Trophoblast cell (in vitro differentiated cells and primary cell): ENCODE measurements at regions not wholly inside any gene's neighbourhood (a gene's known extent, or its start where the extent isn't known, plus 50 kb on each side); places are given as distances from the start of the nearest gene placed in this dataset.

Experiments used
- DNase-seq, 2 donors: peaks; one replicate each; pipeline ENCODE4 v3.0.0-alpha.2; 2016
- H2AFZ ChIP-seq: 2 replicates; pipeline ENCODE4 v1.6.1; 2013; ENCODE audit warnings: low read length, moderate library complexity, mild to moderate bottlenecking; ENCODE audit not compliant: insufficient read depth, poor library complexity
- H2AK5ac ChIP-seq: 2 replicates; pipeline ENCODE4 v1.6.1; 2013; ENCODE audit warnings: mild to moderate bottlenecking, low read length
- H2BK120ac ChIP-seq: 2 replicates; pipeline ENCODE4 v1.6.1; 2013; ENCODE audit warnings: low read length, mild to moderate bottlenecking, moderate library complexity; ENCODE audit not compliant: insufficient read depth, poor library complexity
- H2BK12ac ChIP-seq: 2 replicates; pipeline ENCODE4 v1.6.1; 2013; ENCODE audit warnings: mild to moderate bottlenecking, low read length, moderate library complexity
- H2BK5ac ChIP-seq: 2 replicates; pipeline ENCODE4 v1.6.1; 2013; ENCODE audit warnings: low read length, low read depth, moderate library complexity, mild to moderate bottlenecking; ENCODE audit not compliant: poor library complexity
- H3K14ac ChIP-seq: 2 replicates; pipeline ENCODE4 v1.6.1; 2013; ENCODE audit warnings: mild to moderate bottlenecking, low read length
- H3K18ac ChIP-seq: 2 replicates; pipeline ENCODE4 v1.6.1; 2013; ENCODE audit warnings: mild to moderate bottlenecking, low read length
- H3K23ac ChIP-seq: 2 replicates; pipeline ENCODE4 v1.6.1; 2013; ENCODE audit warnings: low read length
- H3K27ac ChIP-seq: 2 replicates; pipeline ENCODE4 v1.5.1; 2013; ENCODE audit warnings: low read depth, mild to moderate bottlenecking, inconsistent platforms, low read length, moderate library complexity
- H3K27me3 ChIP-seq: 2 replicates; pipeline ENCODE4 v1.6.1; 2013; ENCODE audit warnings: inconsistent platforms, mild to moderate bottlenecking, low read length, moderate library complexity; ENCODE audit not compliant: insufficient read depth
- H3K36me3 ChIP-seq, 2 experiments: 1 replicate in 1 of 2; 2 replicates in 1 of 2; pipeline ENCODE4 v1.6.1; 2013; ENCODE audit warnings: low read length in 2 of 2, mild to moderate bottlenecking in 2 of 2, moderate library complexity in 1 of 2; ENCODE audit not compliant: insufficient read depth in 2 of 2, control insufficient read depth in 1 of 2
- H3K4ac ChIP-seq: 2 replicates; pipeline ENCODE4 v1.6.1; 2013; ENCODE audit warnings: low read depth, mild to moderate bottlenecking, low read length, moderate library complexity
- H3K4me1 ChIP-seq, 2 experiments: 1 replicate in 1 of 2; 2 replicates in 1 of 2; pipeline ENCODE4 v1.6.1; 2013; ENCODE audit warnings: low read length in 2 of 2, mild to moderate bottlenecking in 2 of 2, moderate library complexity in 1 of 2; ENCODE audit not compliant: insufficient read depth in 2 of 2, control insufficient read depth in 1 of 2
- H3K4me2 ChIP-seq: 2 replicates; pipeline ENCODE4 v1.6.1; 2013; ENCODE audit warnings: inconsistent platforms, mild to moderate bottlenecking, low read length, moderate library complexity
- H3K4me3 ChIP-seq: 2 replicates; pipeline ENCODE4 v1.5.1; 2013; ENCODE audit warnings: mild to moderate bottlenecking, low read depth, low read length, inconsistent platforms
- H3K79me1 ChIP-seq: one replicate; pipeline ENCODE4 v1.6.1; 2013; ENCODE audit warnings: low read length
- H3K79me2 ChIP-seq: 2 replicates; pipeline ENCODE4 v1.6.1; 2013; ENCODE audit warnings: low read length, mild to moderate bottlenecking; ENCODE audit not compliant: control insufficient read depth, insufficient read depth, poor library complexity
- H3K9ac ChIP-seq: 2 replicates; pipeline ENCODE4 v1.6.1; 2013; ENCODE audit warnings: mild to moderate bottlenecking, low read length
- H3K9me3 ChIP-seq: 2 replicates; pipeline ENCODE4 v1.6.1; 2013; ENCODE audit warnings: low read depth, mild to moderate bottlenecking, control low read depth, inconsistent platforms, low read length; ENCODE audit not compliant: insufficient read depth
- H4K12ac ChIP-seq: 2 replicates; pipeline ENCODE4 v1.6.1; 2013; ENCODE audit warnings: low read depth, mild to moderate bottlenecking, low read length, moderate library complexity
- H4K8ac ChIP-seq: 2 replicates; pipeline ENCODE4 v1.6.1; 2013; ENCODE audit warnings: low read depth, mild to moderate bottlenecking, low read length, moderate library complexity
- H4K91ac ChIP-seq: one replicate; pipeline ENCODE4 v1.6.1; 2013; ENCODE audit warnings: low read depth, mild to moderate bottlenecking, low read length, moderate library complexity
- WGBS: extraction: QIAGEN DNeasy Blood & Tissue Kit; methylation state at CpG from one replicate; pipeline ENCODE4 v1.1.7; 2013; ENCODE audit warnings: missing lambda C conversion rate; ENCODE audit not compliant: insufficient read length, insufficient coverage; ENCODE audit errors: extremely low coverage; 5-methylcytosine and 5-hydroxymethylcytosine counted together

- Histone ChIP-seq H2AK5ac (no peak overlapping the region), H2AFZ (no peak overlapping the region), H2BK5ac (no peak overlapping the region), H3K9me3 (no peaks in the 10 kb centered on the region), H2BK12ac (no peak overlapping the region), H3K9ac (no peak overlapping the region), H2BK120ac (no peak overlapping the region), H3K27ac (no peak overlapping the region), H3K36me3 (no peaks in the 10 kb centered on the region), H3K23ac (no peak overlapping the region), H3K4me2 (no peak overlapping the region), H3K79me2 (no peaks in the 10 kb centered on the region), H4K12ac (no peak overlapping the region), H3K27me3 (no peaks in the 10 kb centered on the region), H3K14ac (no peak overlapping the region), H3K18ac (no peak overlapping the region), H4K8ac (no peak overlapping the region), H3K4me1 (no peaks in the 10 kb centered on the region), H3K4ac (no peak overlapping the region), H3K79me1 (no peaks in the 10 kb centered on the region), H4K91ac (no peak overlapping the region), H3K4me3 (no peak overlapping the region)
- no peak for DNase-seq
- WGBS: no CpG with 5 or more reads among the region's 2 CpGs
Measured at GRCh38 chr7:80319461-80319860, 184.8 kb downstream of the GNAI1 start.

DNA sequence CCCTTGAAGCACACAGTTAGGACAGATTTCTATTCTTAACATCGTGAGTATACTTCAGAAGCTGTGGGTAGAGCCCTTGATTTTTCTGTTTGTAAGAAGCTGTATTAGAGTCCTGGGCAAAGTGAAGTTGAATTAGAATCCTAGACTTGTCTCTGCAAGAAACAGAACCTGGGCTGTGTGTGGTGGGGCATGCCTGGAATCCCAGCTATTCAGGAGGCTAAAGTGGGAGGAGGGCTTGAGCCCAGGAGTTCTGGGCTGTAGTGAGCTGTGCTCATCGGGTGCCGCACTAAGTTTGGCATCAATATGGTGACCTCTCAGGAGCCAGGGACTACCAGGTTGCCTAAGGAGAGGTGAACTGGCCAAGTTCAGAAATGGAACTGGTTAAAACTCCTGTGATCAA is 183.4 kb downstream of the GNAI1 start:
- no peak overlapping the region for H4K91ac ChIP-seq
- H3K9me3 ChIP-seq: no peaks in the 10 kb centered on the region
- no peaks in the 10 kb centered on the region for H3K79me2 ChIP-seq
- H3K27me3 ChIP-seq: no peaks in the 10 kb centered on the region
- H3K4ac ChIP-seq: no peak overlapping the region
- H3K4me1 ChIP-seq: no peaks in the 10 kb centered on the region
- H2AK5ac ChIP-seq: no peak overlapping the region
- H3K36me3 ChIP-seq: no peaks in the 10 kb centered on the region
- no peak overlapping the region for H3K14ac ChIP-seq
- no peak overlapping the region for H2AFZ ChIP-seq
- H3K9ac ChIP-seq: no peak overlapping the region
- peak in 1 of 2 donors; percentile 20 for DNase-seq
- H2BK5ac ChIP-seq: no peak overlapping the region
- no peak overlapping the region for H3K4me2 ChIP-seq
- no peak overlapping the region for H3K18ac ChIP-seq
- H4K12ac ChIP-seq: no peak overlapping the region
- H2BK12ac ChIP-seq: no peak overlapping the region
- no peaks in the 10 kb centered on the region for H3K79me1 ChIP-seq
- WGBS: no CpG with 5 or more reads among the region's 3 CpGs
- H2BK120ac ChIP-seq: no peak overlapping the region
- H3K4me3 ChIP-seq: no peak overlapping the region
- no peak overlapping the region for H3K23ac ChIP-seq
- no peak overlapping the region for H4K8ac ChIP-seq
- H3K27ac ChIP-seq: no peak overlapping the region

- no peak overlapping the region for H2BK12ac ChIP-seq
- H2AK5ac ChIP-seq: no peak overlapping the region
- no peak overlapping the region for H2BK5ac ChIP-seq
- no peak overlapping the region for H3K4me3 ChIP-seq
- H3K4me1 ChIP-seq: peaks cover 2 to 4% of the 10 kb centered on the region in 2 experiments
- no peaks in the 10 kb centered on the region for H3K27me3 ChIP-seq
- no peak for DNase-seq
- no peak overlapping the region for H3K4ac ChIP-seq
- H3K18ac ChIP-seq: no peak overlapping the region
- H3K79me2 ChIP-seq: no peaks in the 10 kb centered on the region
- H3K9me3 ChIP-seq: no peaks in the 10 kb centered on the region
- no peak overlapping the region for H3K4me2 ChIP-seq
- H3K79me1 ChIP-seq: no peaks in the 10 kb centered on the region
- H4K12ac ChIP-seq: no peak overlapping the region
- H3K27ac ChIP-seq: no peak overlapping the region
- no peak overlapping the region for H3K14ac ChIP-seq
- no peak overlapping the region for H3K23ac ChIP-seq
- WGBS: no CpG with 5 or more reads among the region's 2 CpGs
- no peaks in the 10 kb centered on the region for H3K36me3 ChIP-seq
- H2AFZ ChIP-seq: no peak overlapping the region
- no peak overlapping the region for H4K8ac ChIP-seq
- H2BK120ac ChIP-seq: no peak overlapping the region
- H3K9ac ChIP-seq: no peak overlapping the region
- H4K91ac ChIP-seq: no peak overlapping the region
Measured at GRCh38 chr7:80316811-80317210, 182.2 kb downstream of the GNAI1 start.

DNA sequence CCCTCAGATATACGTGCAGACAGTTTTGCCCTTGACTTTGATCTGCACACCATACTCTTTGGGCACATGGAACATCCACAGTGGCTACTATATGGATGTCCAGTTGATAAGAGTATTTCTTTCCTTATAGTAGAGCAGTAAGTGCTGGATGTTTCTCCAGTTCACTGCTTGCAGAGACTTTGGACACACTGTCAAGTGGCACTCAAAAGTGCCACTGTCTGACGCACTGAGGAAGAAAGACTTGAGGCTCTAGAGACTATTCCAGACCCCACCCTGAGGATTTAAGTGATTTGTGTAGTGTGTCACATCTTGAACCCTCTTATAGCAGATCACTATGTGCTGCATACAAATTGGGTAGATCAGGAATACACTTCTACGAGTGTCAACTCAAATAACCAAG is 179.1 kb downstream of the GNAI1 start:
- no peak overlapping the region for H3K18ac ChIP-seq
- no peak overlapping the region for H3K27ac ChIP-seq
- no CpG with 5 or more reads among the region's 3 CpGs for WGBS
- no peaks in the 10 kb centered on the region for H3K36me3 ChIP-seq
- no peak overlapping the region for H3K4ac ChIP-seq
- no peak overlapping the region for H2BK120ac ChIP-seq
- no peak overlapping the region for H3K14ac ChIP-seq
- no peak overlapping the region for H2BK5ac ChIP-seq
- H4K91ac ChIP-seq: no peak overlapping the region
- H3K79me2 ChIP-seq: no peaks in the 10 kb centered on the region
- no peak overlapping the region for H2AFZ ChIP-seq
- no peak overlapping the region for H3K4me3 ChIP-seq
- no peak for DNase-seq
- no peaks in the 10 kb centered on the region for H3K79me1 ChIP-seq
- H3K4me2 ChIP-seq: no peak overlapping the region
- H4K8ac ChIP-seq: no peak overlapping the region
- no peak overlapping the region for H3K23ac ChIP-seq
- no peaks in the 10 kb centered on the region for H3K9me3 ChIP-seq
- H4K12ac ChIP-seq: no peak overlapping the region
- no peak overlapping the region for H3K9ac ChIP-seq
- no peak overlapping the region for H2BK12ac ChIP-seq
- no peak overlapping the region for H2AK5ac ChIP-seq
- peaks cover 2 to 4% of the 10 kb centered on the region in 2 experiments for H3K4me1 ChIP-seq
- no peaks in the 10 kb centered on the region for H3K27me3 ChIP-seq
